MM.1S (cell line): ENCODE measurements at regions not wholly inside any gene's neighbourhood (a gene's known extent, or its start where the extent isn't known, plus 50 kb on each side); places are given as distances from the start of the nearest gene placed in this dataset.

Experiments used
- DNase-seq: peaks from one replicate; pipeline ENCODE4 v3.0.0-alpha.2; 2015
- H2AFZ ChIP-seq: fragments of 300-600 bp; sonication (generic); 2 replicates; pipeline ENCODE4 v1.6.0; 2016; ENCODE audit warnings: antibody characterized with exemption, low read length
- H3F3A ChIP-seq: fragments of 300-600 bp; sonication (generic); 2 replicates; pipeline ENCODE4 v1.6.1; 2016; ENCODE audit warnings: mild to moderate bottlenecking, antibody characterized with exemption, low read length, moderate library complexity, mixed read lengths; ENCODE audit not compliant: insufficient read depth
- H3K27ac ChIP-seq: fragments of 300-600 bp; sonication (generic); 2 replicates; pipeline ENCODE4 v1.5.1; 2016; ENCODE audit warnings: mild to moderate bottlenecking, low read length
- H3K27me3 ChIP-seq: fragments of 300-600 bp; sonication (generic); replicated peaks from 2 replicates; pipeline ENCODE4 v1.6.0; 2016; ENCODE audit warnings: low read length; ENCODE audit not compliant: insufficient read depth
- H3K36me3 ChIP-seq: fragments of 300-600 bp; sonication (generic); replicated peaks from 2 replicates; pipeline ENCODE4 v1.6.1; 2016; ENCODE audit warnings: mild to moderate bottlenecking, low read length, mixed read lengths; ENCODE audit not compliant: insufficient read depth
- H3K4me1 ChIP-seq: fragments of 300-600 bp; sonication (generic); 2 replicates; pipeline ENCODE4 v1.6.1; 2016; ENCODE audit warnings: low read length, mixed read lengths
- H3K4me2 ChIP-seq: fragments of 300-600 bp; sonication (generic); 2 replicates; pipeline ENCODE4 v1.6.0; 2016; ENCODE audit warnings: low read depth, low read length
- H3K4me3 ChIP-seq: fragments of 300-600 bp; sonication (generic); 2 replicates; pipeline ENCODE4 v1.5.1; 2016; ENCODE audit warnings: low read length, mixed read lengths
- H3K79me2 ChIP-seq: fragments of 300-600 bp; sonication (generic); 2 replicates; pipeline ENCODE4 v1.6.1; 2016; ENCODE audit warnings: mixed run types, low read length, mixed read lengths
- H3K9ac ChIP-seq: fragments of 300-600 bp; sonication (generic); 2 replicates; pipeline ENCODE4 v1.6.1; 2016; ENCODE audit warnings: low read length, mixed read lengths
- H3K9me2 ChIP-seq: fragments of 300-600 bp; sonication (generic); replicated peaks from 2 replicates; pipeline ENCODE4 v1.6.1; 2016; ENCODE audit warnings: mild to moderate bottlenecking, low read length, mixed read lengths; ENCODE audit not compliant: insufficient read depth
- H3K9me3 ChIP-seq: fragments of 300-600 bp; sonication (generic); replicated peaks from 2 replicates; pipeline ENCODE4 v1.6.1; 2016; ENCODE audit warnings: mild to moderate bottlenecking, low read length, mixed read lengths; ENCODE audit not compliant: insufficient read depth
- H4K20me1 ChIP-seq: fragments of 300-600 bp; sonication (generic); 2 replicates; pipeline ENCODE4 v1.6.1; 2016; ENCODE audit warnings: mild to moderate bottlenecking, low read length, moderate library complexity, mixed read lengths; ENCODE audit not compliant: insufficient read depth
- CTCF ChIP-seq: fragments of 300-600 bp; sonication (generic); IDR thresholded peaks from 2 replicates; pipeline ENCODE4 v1.5.1; 2016; ENCODE audit warnings: antibody characterized with exemption, low read length, mixed read lengths
- EZH2 ChIP-seq: fragments of 300-600 bp; sonication (generic); optimal IDR thresholded peaks from 2 replicates; pipeline ENCODE3; 2017; ENCODE audit warnings: low read depth, mild to moderate bottlenecking, antibody characterized with exemption, low read length, mixed read lengths
- EZH2phosphoT487 ChIP-seq: fragments of 300-600 bp; sonication (generic); IDR thresholded peaks from 2 replicates; pipeline ENCODE4 v1.6.1; 2018; ENCODE audit warnings: antibody characterized with exemption, low read length

GRCh38 chr5:59956130-59956783, 62.7 kb upstream of the PDE4D start:
- H3K4me2 ChIP-seq = no peak overlapping the region
- no peak overlapping the region for H3K4me3 ChIP-seq
- H3K9me3 ChIP-seq = no peaks in the 10 kb centered on the region
- H3K27me3 ChIP-seq = no peaks in the 10 kb centered on the region
- no peaks in the 10 kb centered on the region for H3K9me2 ChIP-seq
- H2AFZ ChIP-seq = no peak overlapping the region
- no peaks in the 10 kb centered on the region for H4K20me1 ChIP-seq
- no peaks in the 10 kb centered on the region for H3K79me2 ChIP-seq
- no peaks in the 10 kb centered on the region for H3F3A ChIP-seq
- TF ChIP-seq EZH2phosphoT487 (no peak), CTCF (no peak), EZH2 (no peak)
- no peak for DNase-seq
- no peak overlapping the region for H3K9ac ChIP-seq
- H3K36me3 ChIP-seq = no peaks in the 10 kb centered on the region
- no peaks in the 10 kb centered on the region for H3K4me1 ChIP-seq
- H3K27ac ChIP-seq = no peak overlapping the region

- H4K20me1 ChIP-seq = no peaks in the 10 kb centered on the region
- H3K4me3 ChIP-seq = no peak overlapping the region
- no peak overlapping the region for H3K4me2 ChIP-seq
- TF ChIP-seq EZH2 (no peak), CTCF (no peak), EZH2phosphoT487 (no peak)
- no peaks in the 10 kb centered on the region for H3K9me3 ChIP-seq
- H3K36me3 ChIP-seq = no peaks in the 10 kb centered on the region
- H3K9ac ChIP-seq = no peak overlapping the region
- H3K9me2 ChIP-seq = no peaks in the 10 kb centered on the region
- H3K27me3 ChIP-seq = no peaks in the 10 kb centered on the region
- no peaks in the 10 kb centered on the region for H3K4me1 ChIP-seq
- DNase-seq = no peak
- no peaks in the 10 kb centered on the region for H3F3A ChIP-seq
- H2AFZ ChIP-seq = no peak overlapping the region
- no peak overlapping the region for H3K27ac ChIP-seq
- H3K79me2 ChIP-seq = no peaks in the 10 kb centered on the region
Observed at GRCh38 chr5:59955241-59955640, 61.7 kb upstream of the PDE4D start.

GRCh38 chr5:59943452-59944113, 50.1 kb upstream of the PDE4D start:
- H3F3A ChIP-seq = no peaks in the 10 kb centered on the region
- no peak for DNase-seq
- no peaks in the 10 kb centered on the region for H3K9me3 ChIP-seq
- H3K4me2 ChIP-seq = no peak overlapping the region
- no peaks in the 10 kb centered on the region for H4K20me1 ChIP-seq
- no peaks in the 10 kb centered on the region for H3K4me1 ChIP-seq
- no peaks in the 10 kb centered on the region for H3K36me3 ChIP-seq
- H3K27ac ChIP-seq = no peak overlapping the region
- no peak overlapping the region for H3K4me3 ChIP-seq
- no peak overlapping the region for H2AFZ ChIP-seq
- TF ChIP-seq CTCF (no peak), EZH2phosphoT487 (no peak), EZH2 (no peak)
- no peaks in the 10 kb centered on the region for H3K9me2 ChIP-seq
- H3K27me3 ChIP-seq = no peaks in the 10 kb centered on the region
- H3K79me2 ChIP-seq = no peaks in the 10 kb centered on the region
- no peak overlapping the region for H3K9ac ChIP-seq
